ENCODE measurements at regions not wholly inside any gene's neighbourhood (a gene's known extent, or its start where the extent isn't known, plus 50 kb on each side); places are given as distances from the start of the nearest gene placed in this dataset.

GRCh38 chr14:101019541-101019940, 116.0 kb upstream of the RTL1 start:
- TF ChIP-seq CTCF (IDR thresholded peaks at IDR 0.05; ENCODE audit: insufficient read depth, low read depth, low read length) (no peak), EZH2 (IDR thresholded peaks at IDR 0.05; ENCODE audit: insufficient read depth, low read length) (no peak)

All from astrocyte (in vitro differentiated cells and primary cell).